GM12892 (cell line): ENCODE measurements at regions not wholly inside any gene's neighbourhood (a gene's known extent, or its start where the extent isn't known, plus 50 kb on each side); places are given as distances from the start of the nearest gene placed in this dataset.

Experiments used
- POLR2A ChIP-seq: IDR thresholded peaks from 2 replicates; pipeline ENCODE4 v1.6.1; 2011; ENCODE audit warnings: low read depth, low read length, control low read depth
- POLR2AphosphoS5 ChIP-seq: IDR thresholded peaks from 2 replicates; pipeline ENCODE4 v1.6.1; 2011; ENCODE audit warnings: low read depth, low read length, control low read depth
- TAF1 ChIP-seq: IDR thresholded peaks from 2 replicates; pipeline ENCODE4 v1.6.1; 2011; ENCODE audit warnings: low read depth, mild to moderate bottlenecking, control low read depth, low read length, borderline replicate concordance

- no peak for TF ChIP-seq POLR2AphosphoS5
- TF ChIP-seq POLR2A: no peak
- TF ChIP-seq TAF1: no peak
These were observed 383.4 kb upstream of the GBE1 start for GRCh38 chr3:82144811-82145210.
